ENCODE measurements at regions not wholly inside any gene's neighbourhood (a gene's known extent, or its start where the extent isn't known, plus 50 kb on each side); places are given as distances from the start of the nearest gene placed in this dataset.

- no peak for TF ChIP-seq RAD21 (IDR thresholded peaks at IDR 0.05; ENCODE audit: insufficient read depth, low read depth, low read length)
- no peak for TF ChIP-seq ASH2L (IDR thresholded peaks at IDR 0.05; ENCODE audit: borderline replicate concordance, low read depth)
- TF ChIP-seq KLF5 (IDR thresholded peaks at IDR 0.05; ENCODE audit: partially characterized antibody) = no peak
- TF ChIP-seq CBX3 (IDR thresholded peaks at IDR 0.05; ENCODE audit: borderline replicate concordance, low read depth) = no peak
- TF ChIP-seq CBFB (IDR thresholded peaks at IDR 0.05; ENCODE audit: low read depth) = no peak
- no peak for TF ChIP-seq JUND (IDR thresholded peaks at IDR 0.05; ENCODE audit: low read depth, low read length)
Measured at GRCh38 chr7:24417526-24418120, 133.6 kb downstream of the NPY start (continued).

- Histone ChIP-seq H2AFZ (ENCODE audit: control insufficient read depth, low read depth, low read length) (no peak overlapping the region), H3K4me3 (no peak overlapping the region), H3K27me3 (replicated peaks in 1 of 2; ENCODE audit: control insufficient read depth in 2 of 2, insufficient read depth in 2 of 2, low read length in 1 of 2) (no peaks in the 10 kb centered on the region; a peak in 1 of 4 replicates), H3K4me1 (ENCODE audit: control insufficient read depth, insufficient read depth, low read length) (no peaks in the 10 kb centered on the region), H3K9me3 (replicated peaks; ENCODE audit: control insufficient read depth, insufficient read depth, low read length) (no peaks in the 10 kb centered on the region; the same call in 2 of the 3 replicates), H3K36me3 (ENCODE audit: control insufficient read depth in 2 of 2, insufficient read depth in 2 of 2, low read length in 1 of 2) (no peaks in the 10 kb centered on the region), H4K20me1 (ENCODE audit: control insufficient read depth, insufficient read depth) (no peaks in the 10 kb centered on the region), H3K4me2 (ENCODE audit: control insufficient read depth, insufficient read depth) (no peak overlapping the region), H3K9ac (ENCODE audit: control insufficient read depth, insufficient read depth, low read length) (no peak overlapping the region), H3K27ac (ENCODE audit: control insufficient read depth, insufficient read depth) (no peak overlapping the region), H3K79me2 (ENCODE audit: control insufficient read depth, insufficient read depth, low read length) (no peaks in the 10 kb centered on the region)
- FAIRE-seq (no peak), DNase-seq (ENCODE audit: low read depth, low spot score) (no peak), ATAC-seq (peak; percentile 78)
- RAD21 ChIA-PET (ENCODE audit: unreplicated experiment) = no interaction called here
- intact Hi-C loops (cut with micrococcal nuclease; ENCODE audit: unreplicated experiment) (no loop called here), in situ Hi-C loops (cut with MboI) (no loop called here)
- SMC1A ChIA-PET (ENCODE audit: uncharacterized antibody, unreplicated experiment) = interaction anchor here (0.6 to 1.6 kb wide), 2 partner anchors 10 to 84 kb away, joined by 3 read pairs; no protein-coding TSS in a partner anchor
- POLR2A ChIA-PET = no interaction called here
- 54% methylated on average over 2 of the region's 2 CpGs for WGBS (ENCODE audit: insufficient coverage, insufficient replicate concordance, low lambda C conversion rate, missing lambda C conversion rate)
- no TSS peak for BruUV-seq (replicated peaks)
- CTCF ChIA-PET = interaction anchor here (1.4 kb wide), 1 partner anchor 129 kb away, joined by 4 read pairs; no protein-coding TSS in a partner anchor
- TF ChIP-seq NFYA (IDR thresholded peaks at IDR 0.05; ENCODE audit: borderline replicate concordance, low read depth, low read length) (no peak), MYB (IDR thresholded peaks at IDR 0.05; ENCODE audit: borderline replicate concordance, low read depth, low read length) (no peak), NFXL1 (IDR thresholded peaks at IDR 0.05; ENCODE audit: borderline replicate concordance) (no peak), CTCF (IDR thresholded peaks at IDR 0.05 in 2 of 3, conservative IDR thresholded peaks at IDR 0.05 in 1 of 3; ENCODE audit: control insufficient read depth in 2 of 3, extremely low read depth in 1 of 3, insufficient read depth in 1 of 3, low read depth in 3 of 3, low read length in 3 of 3) (no peak), HDAC2 (IDR thresholded peaks at IDR 0.05) (no peak), MAX (IDR thresholded peaks at IDR 0.05; ENCODE audit: low read depth, low read length) (no peak), NFIC (IDR thresholded peaks at IDR 0.05; ENCODE audit: low read depth, low read length) (no peak), TCF3 (IDR thresholded peaks at IDR 0.05; ENCODE audit: borderline replicate concordance, insufficient read depth, low read depth, low read length) (no peak), MXI1 (IDR thresholded peaks at IDR 0.05; ENCODE audit: low read depth, low read length) (no peak), PAX5 (IDR thresholded peaks at IDR 0.05; ENCODE audit: borderline replicate concordance, low read depth, low read length) (no peak), USF1 (IDR thresholded peaks at IDR 0.05; ENCODE audit: borderline replicate concordance, extremely low read length, insufficient read depth, low read depth, low read length) (peak; percentile 63), BRCA1 (IDR thresholded peaks at IDR 0.05; ENCODE audit: low read depth, low read length) (no peak), SIX5 (IDR thresholded peaks at IDR 0.05; ENCODE audit: low read depth, low read length, severe bottlenecking) (peak; percentile 76), ATF3 (IDR thresholded peaks at IDR 0.05; ENCODE audit: borderline replicate concordance, extremely low read depth, low read depth, low read length) (peak; percentile 74; the same call in 1 of the 2 replicates)
Measured at GRCh38 chr7:24419077-24419476, 135.1 kb downstream of the NPY start.

All from GM12878 (cell line).